Pulmonary artery endothelial cell (primary cell): ENCODE measurements at regions not wholly inside any gene's neighbourhood (a gene's known extent, or its start where the extent isn't known, plus 50 kb on each side); places are given as distances from the start of the nearest gene placed in this dataset.
"Not testable (repeated sequence)": the region's sequence is repeated elsewhere in the genome, so short reads cannot be mapped to it uniquely, and the experiment has no call there.

Experiments used
- DNase-seq: peaks from one replicate; pipeline ENCODE4 v3.0.0-alpha.2; 2011; ENCODE audit warnings: low read depth, low spot score

DNA sequence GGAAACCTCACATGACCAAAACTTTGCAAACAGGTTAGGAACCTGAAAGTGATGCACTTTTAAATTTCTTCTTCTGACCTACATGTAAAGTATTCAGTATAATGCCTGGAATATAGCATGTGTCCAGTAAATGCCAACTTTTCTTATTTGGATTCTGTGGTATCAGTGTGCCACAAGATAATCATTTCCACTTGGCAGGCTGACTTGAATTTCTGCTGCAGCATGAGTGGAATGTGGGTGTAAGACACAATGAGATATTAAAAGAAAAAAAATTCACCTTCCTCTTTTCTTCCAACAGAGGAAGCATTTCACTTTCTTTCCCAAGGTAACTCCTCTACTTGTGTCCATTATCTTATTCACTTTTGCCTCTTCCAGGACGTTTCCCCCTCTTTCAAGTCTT lies 141.9 kb upstream of the PRKD1 start:
- DNase-seq: no peak

DNA sequence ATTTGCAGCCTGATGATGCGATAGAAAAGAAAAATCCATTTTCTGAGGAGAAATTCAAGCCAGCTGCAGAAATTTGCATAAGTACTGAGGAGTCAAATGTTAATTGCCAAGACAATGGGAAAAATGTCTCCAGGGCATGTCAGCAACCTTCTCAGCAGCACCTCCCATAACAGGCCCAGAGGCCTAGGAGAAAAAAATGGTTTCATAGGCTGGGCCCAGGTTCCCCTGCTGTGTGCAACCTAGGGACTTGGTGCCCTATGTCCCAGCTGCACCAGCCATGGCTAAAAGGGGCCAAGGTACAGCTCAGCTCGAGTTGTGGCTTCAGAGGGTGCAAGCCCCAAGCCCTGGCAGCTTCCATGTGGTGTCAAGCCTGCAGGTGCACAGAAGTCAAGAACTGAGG lies 144.8 kb upstream of the PRKD1 start:
- not testable (repeated sequence) for DNase-seq

DNA sequence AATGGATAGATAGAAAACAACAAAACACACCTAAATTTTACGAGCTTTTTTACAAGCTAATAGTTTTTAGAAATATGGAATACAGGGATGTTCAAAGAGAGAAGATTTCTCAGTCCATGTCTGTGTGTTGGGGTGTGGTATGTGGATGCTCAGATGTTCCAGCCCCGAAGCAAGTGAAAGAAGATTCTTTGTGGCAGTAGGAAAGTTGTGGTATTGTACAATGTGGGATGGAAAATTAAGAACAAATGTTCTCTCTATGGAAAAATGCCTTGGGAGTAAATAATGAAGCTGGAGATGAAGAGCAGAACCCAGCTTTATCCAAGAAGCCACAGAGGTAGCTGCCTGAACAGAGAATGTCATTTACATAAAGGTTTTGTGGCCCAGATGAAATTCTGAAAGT lies 150.3 kb upstream of the PRKD1 start:
- no peak for DNase-seq

DNA sequence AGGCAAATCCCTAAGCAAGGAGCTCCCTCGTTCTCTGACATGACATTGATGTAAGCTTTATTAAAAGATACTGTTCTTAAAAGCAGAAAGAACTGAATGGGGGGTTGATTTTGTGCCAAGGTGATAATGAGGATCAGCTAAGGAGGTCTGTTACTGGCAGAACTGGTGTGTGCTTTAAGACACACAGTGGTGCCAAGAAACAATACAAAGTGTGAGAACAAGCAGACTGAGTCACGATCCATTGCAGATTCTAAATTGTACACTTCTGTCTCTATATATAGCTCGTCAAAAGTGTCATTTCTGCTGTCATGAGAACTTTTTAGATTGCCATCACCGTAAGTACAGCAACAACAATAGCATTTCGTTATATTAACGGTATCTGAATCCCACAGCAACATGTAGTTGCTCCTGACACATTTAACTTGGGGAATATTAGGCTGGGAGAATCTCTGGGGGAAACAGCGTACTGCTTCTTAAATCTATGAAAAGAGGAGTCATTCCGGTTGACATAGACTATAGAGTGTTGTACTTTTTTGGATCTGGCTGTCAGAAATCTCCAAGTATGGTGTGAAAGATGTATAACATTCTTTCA lies 151.3 kb upstream of the PRKD1 start:
- DNase-seq: no peak

DNA sequence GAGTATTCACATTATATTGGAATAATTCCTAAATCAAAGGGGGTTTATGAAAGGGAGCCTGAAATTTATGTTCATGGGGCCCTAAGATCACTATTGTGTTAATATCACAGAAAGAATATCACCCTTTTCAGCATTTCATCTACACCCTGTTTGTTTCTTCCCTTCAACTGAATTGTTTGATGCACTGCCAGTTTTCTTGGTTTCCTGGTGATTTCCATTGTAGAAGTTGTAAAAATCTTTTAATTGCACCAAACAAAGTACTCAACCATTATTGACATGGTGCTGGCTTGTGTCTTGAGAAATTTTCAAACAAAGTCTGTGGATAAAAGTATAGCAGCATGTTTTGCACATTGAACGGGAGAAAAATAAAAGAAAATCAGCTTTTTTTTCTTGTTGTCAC lies 154.8 kb upstream of the PRKD1 start:
- no peak for DNase-seq

DNA sequence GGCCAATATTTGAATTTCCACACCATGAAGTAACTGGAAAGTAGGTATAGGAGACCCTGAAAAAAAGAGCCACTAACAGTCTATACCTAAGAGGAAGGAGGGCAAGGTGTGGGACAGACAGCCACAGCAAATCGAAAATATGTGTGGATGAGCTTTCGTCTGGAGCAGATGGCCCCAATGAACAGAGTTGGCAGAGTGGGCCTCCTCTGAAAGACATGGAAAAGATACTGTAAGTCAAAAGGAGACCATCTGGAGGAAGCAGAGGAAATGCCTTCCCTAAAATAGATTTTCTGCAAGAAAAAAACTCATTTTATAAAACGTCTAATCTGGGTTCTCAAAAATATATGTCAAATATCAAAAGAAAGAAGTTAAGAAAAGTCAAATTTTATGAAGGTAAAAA lies 157.2 kb upstream of the PRKD1 start:
- DNase-seq: no peak

DNA sequence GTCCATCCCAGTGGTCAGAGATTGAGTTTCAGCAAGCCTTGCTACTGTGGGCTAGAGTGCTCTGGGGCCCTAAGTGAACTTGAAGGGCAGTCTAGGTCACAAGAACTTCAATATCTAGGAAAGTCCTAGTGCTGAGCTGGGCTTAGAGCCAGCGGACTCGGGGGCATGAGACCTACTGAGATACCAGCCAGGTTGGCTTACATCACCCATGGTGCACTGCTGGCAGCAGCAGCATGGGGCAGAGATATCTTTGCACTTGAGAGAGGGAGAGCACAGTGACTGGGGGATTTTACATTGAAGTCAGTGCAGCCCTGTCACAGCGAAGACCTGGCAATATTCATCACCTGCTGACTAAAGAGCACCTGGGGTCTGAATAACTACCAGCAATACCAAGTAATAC lies 158.3 kb upstream of the PRKD1 start:
- DNase-seq: no peak

DNA sequence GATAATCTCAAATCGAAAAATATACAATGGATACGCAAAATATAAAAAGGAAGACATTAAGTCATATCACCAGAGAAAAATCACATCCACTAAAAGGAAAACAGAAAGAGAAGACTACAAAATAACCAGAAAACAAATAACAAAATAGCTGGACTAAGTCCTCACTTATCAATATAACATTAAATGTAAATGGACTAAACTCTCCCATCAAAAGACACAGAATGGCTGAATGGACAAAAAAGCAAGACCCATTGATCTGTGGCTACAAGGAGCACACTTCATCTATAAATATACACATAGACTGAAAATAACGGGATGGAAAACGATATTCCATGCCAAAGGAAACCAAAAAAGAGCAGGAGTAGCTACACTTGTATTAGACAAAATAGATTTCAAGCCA lies 161.0 kb upstream of the PRKD1 start:
- no peak for DNase-seq

DNA sequence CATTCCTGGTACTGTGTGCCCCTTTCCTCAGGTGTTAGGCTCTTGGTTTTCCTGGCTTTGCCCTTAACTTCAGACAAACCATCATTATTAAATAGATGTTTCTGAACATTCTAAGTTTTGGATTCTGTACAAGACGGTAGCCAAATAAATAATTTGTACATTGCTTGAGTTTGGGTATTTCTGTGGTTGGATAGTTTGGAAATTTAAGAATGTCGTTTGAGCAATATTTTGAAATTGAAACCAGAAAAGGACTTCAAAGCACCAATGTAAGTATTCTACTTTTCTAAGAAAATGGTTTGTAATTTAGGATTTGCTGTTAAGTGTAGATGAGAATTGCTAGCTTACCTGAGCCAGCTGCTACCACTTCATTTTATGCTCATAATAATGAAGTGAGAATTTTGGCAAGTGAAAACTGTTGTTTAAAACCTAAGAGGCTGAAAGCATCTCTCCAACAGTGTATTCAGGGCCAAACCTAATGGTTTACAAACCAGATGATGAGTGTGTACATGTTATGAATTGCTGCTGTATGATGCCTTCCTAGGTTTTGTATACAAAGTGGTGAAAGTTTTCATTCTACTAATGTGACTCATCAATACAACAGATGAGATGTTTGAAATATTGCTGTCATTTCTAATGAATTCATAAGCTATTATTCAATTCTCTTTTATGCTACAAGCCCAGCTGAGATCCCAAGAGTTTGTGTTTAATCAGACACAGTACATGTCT lies 181.5 kb upstream of the PRKD1 start:
- no peak for DNase-seq

DNA sequence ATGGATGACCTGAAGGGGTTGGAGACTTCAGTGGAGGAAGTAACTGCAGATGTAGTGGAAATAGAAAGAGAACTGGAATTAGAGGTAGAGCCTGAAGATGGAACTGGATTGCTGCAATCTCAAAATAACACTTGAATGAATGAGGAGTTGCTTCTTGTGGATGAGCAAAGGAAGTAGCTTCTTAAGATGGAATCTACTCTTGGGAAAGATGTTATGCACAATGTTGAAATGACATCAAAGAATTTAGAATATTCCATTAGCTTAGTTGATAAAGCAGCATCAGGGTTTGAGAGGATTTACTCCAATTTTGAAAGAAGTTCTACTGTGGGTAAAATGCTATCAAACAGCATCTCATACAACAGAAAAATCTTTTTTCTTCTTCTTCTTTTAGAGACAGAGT lies 186.4 kb upstream of the PRKD1 start:
- no peak for DNase-seq

DNA sequence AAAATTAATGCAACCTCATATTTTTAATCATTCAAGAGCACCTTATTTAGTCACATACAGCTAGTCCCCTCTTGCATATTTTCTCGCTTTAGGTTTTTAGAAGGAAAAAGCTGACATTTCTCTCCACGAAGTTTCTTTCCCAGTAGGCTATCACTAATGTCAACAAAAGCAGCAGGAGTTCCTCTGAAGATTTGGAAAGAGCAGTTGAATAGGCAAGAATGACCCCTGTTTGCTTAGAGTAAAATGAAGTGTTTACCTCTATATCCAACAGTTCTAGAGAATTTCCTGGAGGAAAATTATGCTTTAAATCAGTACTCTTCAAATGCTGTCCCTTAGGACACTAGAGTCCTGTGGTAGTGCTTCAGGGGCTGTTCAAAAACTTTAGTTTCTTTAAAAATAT lies 188.1 kb upstream of the PRKD1 start:
- no peak for DNase-seq

DNA sequence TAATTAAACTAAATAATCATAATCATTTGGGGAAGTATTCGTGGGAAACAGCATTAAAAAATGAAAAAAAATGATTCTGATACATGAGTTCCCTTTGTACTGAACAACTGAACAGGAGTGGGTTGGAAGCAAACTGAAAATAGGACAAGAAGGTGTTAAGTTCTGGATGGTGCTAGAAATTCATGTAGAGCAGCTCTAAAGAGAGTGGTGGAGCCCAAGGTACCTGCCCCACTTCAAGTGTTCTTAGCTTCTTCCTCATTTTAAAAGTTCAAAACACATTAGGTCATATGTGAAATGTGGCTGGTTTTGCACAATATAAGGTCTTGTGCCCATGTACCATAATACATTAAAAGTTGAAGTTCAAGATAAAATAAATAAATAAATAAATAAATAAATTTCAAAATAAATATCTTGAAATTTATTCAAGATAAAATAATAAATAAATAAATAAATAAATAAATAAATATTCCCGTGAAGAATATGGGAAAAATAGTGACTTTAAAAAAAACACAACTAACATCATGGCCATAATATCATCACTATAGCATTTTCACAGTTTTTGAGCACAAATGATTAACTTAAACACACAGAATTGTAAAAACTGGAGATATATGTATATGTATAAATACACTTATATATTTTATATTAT lies 191.5 kb upstream of the PRKD1 start:
- DNase-seq: no peak

DNA sequence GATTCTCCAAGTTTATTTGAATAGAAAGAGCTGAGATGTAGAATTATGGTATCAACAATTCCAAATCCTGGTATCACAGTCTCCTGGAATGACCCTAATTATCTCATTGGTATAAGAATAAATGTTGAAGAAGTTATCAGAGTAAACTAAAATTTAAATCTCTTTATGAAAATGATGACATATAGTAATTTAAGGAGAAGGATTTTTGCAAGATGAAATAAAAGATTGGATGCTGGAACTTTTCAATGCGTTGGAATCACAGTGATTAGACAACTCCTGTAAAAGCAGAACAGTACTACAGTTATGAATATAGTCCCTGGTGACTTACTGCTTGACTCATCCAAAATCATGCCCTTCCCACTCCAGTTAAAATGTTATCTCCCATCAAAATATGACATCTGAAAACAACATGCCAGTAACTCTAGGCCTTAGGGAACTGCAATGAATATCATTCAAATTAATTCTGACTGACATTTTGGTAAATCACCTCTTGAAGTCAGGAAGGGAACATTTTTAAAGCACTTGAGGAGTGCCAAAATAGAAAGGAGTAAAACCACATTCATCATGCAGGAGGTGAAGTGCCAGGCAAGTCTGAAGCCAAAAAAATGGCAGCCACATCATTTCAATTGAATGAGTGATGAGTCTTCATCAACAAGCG lies 197.8 kb upstream of the PRKD1 start:
- no peak for DNase-seq

DNA sequence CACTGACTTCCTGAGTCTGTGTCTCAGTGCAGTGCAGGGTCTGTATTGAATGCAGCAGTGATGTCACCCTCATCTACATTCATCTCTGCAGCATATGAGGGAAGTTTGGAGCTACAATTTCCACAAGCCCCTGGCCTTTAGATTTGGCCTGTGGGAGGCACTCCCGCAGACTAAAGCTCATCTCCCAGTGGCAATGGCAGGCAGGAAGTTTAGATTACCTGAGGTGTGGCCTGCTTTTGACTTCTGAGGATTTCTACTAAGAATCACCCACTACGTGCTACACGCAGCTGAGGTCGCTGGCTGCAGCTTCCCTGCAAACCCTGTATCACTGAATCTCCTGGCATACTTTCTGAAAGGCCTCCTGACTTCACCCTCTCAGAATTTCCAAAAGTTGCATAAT lies 202.2 kb upstream of the PRKD1 start:
- DNase-seq: no peak

DNA sequence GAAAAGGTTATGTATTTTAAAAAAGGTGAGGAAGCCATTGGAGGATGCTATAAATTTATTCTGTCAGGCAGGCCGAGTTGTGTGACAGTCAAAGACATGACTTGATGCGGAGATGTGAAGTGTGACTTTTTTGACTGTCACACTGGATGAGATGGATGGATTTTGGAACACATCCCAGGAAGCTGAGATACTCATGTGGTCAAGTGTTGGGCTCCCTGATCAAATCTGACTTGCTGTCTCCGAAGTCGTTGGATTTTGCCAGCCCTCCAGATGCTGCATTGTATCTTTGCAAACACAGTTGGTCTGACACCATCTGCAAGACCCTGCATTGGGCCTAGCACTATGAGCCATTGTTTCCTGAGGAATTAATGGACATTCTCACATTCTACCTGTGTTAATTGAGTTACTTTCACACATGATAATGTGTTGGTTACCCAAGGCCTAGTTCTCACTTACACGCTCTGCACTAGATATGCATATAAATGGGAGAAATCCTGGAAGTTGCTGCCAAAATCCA lies 204.0 kb upstream of the PRKD1 start:
- DNase-seq: no peak

DNA sequence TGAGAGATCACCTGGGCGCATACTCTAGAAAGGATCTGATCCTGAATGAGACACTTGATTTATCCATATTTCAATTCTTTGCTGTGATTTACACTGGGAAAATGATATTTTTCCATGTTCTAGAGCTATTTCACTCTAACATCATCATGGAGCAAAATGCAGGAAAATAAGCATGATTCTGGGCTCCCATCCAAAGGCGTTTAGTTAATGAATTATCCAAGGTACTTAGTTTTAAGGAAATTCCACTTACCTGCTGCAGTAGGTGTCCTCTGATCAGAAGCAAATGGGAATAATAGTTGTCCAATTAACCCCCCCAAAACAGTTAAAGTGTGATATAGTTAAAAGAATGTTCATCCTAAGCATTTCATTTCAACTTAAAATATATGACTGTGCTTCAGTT lies 204.5 kb upstream of the PRKD1 start:
- DNase-seq: no peak

DNA sequence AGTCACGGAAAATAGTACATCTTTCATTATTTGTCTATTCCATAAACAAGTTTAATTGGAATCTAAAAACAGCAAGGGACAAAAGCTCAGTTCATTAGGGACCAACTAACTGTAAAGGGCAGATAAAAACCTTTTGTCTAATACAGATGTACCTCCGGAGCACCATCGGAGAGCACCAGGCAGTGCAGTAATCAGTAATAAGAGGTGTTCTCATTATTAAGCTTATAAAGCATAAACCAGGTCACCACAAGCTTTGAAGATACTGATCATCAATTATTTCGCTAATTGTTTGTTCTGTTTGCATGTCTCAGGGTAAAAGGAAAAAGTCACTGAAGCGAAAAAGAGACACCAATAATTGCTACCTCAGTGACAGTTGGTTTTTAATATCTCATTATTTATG lies 207.3 kb upstream of the PRKD1 start:
- no peak for DNase-seq

DNA sequence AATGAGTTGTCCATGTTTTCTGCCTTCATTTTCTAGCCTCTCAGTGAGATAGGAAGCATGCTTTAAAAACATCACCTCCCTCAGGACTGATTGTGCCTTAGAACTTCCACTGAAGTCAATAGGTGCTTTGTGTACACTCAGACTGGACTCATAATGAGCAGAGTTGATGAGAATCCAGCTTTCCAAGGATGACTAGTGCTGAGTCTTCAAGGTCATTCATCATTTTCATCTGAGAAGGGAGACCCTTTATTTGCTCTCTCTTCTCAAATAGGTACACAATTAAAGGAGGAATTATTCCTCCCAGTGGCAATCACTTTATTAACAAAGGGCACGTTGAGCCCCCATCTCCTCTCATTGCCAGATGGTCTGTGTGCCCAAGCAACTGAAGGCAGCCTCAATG lies 210.9 kb upstream of the PRKD1 start:
- DNase-seq: no peak

DNA sequence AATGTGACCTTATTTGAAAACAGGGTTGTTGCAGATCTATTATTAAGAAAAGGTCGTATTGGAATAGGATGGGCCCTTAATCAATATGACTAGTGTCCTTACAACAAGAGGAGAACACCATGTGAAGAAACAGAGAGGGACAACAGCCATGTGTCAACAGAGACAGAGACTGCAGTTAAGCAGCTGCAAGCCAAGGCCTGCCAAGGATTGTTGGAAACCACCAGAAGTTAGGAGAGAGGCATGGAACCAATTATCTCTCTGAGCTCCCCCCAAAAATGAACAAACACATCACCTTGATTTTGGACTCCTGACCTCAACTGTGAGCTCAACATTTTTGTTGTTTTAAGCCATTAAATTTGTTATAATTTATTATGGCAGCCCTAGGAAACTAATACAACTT lies 214.6 kb upstream of the PRKD1 start:
- no peak for DNase-seq

DNA sequence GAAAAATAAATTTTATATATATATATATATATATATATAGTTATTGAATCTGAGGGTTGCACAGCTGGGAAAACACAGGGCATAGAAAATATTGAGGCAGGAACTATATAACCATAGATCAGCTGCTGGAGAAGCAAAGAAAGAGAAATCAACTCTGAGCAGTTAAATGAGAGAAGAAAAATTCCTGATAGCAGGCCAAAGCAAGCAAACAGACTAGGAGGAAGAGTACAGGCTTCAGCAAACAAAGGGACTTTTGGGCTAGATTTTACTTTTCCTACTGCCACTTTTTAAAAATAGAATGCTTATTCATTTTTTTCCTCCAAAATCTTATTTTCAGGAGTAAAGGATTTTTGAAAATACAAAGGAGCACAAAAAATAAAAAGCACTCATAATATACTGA lies 216.0 kb upstream of the PRKD1 start:
- DNase-seq: no peak

DNA sequence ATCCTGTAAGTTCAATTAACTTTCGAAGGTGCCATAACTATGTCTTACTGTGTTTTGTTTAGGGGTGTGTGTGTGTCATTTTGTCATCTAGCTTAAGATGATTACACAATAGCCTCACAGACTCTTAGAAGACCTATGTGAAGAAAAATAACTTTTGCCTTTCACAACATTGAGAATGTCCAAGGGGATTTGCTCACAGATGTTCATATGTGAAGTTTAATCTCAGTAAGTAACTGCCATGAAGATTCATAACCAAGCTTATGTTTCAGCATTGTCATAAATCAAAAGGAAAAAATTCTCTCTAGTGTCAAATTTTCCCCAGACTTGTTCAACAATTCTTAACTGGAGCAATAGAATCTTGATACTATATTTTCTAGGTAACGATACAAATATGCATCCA lies 226.1 kb upstream of the PRKD1 start:
- DNase-seq: no peak

DNA sequence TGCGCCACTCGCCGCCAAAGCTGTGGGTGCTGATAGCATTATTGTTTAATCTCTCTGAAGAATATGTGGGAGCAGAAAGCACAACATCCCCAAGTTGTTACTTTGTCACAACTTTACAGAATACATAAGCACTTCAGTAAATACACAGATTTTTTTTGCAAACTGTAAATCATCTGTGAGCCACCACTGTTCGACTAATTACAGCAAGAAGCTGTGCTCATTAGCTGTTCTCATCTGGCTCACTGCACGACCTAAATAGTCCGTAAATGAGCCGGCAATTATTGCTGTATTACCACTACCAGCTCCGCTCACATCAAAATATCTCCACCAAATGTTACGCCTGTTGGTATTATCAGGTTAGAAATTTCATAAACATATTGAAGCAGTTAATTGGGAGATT lies 228.9 kb upstream of the PRKD1 start:
- no peak for DNase-seq
